GM19438 (cell line): ENCODE measurements at regions not wholly inside any gene's neighbourhood (a gene's known extent, or its start where the extent isn't known, plus 50 kb on each side); places are given as distances from the start of the nearest gene placed in this dataset.
"Not testable (repeated sequence)": the region's sequence is repeated elsewhere in the genome, so short reads cannot be mapped to it uniquely, and the experiment has no call there.

Source experiments
- ATAC-seq: cut with Tn5 transposase; IDR thresholded peaks from one replicate; pipeline ENCODE4 v1.9.1; 2021; ENCODE audit warnings: low read depth; ENCODE audit not compliant: unreplicated experiment

DNA sequence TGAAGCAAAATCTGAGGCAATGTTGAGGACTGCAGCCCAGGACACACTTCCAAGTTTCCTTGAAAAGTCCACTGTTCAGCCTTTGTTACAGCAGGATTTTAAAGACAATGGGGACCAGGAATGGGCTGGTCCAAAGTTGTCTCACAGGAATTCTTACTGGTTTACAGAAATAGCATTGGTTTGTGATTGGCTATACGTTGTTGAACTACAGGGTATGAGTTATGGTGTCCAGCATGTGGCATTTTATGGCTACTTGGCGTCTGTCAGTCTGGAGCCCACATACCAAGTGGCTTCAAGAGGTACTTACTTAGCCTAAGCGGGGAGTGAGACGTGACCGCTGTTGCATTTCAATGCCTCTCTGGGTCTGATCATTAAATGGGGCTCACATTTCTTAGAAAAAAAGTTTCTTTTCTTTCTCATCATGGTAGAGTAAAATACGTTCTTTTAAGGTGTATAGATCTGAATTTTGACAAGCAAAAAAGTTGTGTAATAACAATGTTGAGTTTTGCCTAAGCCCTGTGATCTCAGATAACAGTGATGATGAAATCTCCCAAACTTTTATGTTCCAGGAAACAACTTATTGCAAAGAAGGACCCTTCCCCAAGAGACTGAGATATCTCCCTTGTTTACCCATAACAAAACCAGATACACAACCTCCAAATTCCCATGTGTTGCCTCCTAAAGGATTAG is 100.0 kb upstream of the TRIM24 start:
- no peak for ATAC-seq

DNA sequence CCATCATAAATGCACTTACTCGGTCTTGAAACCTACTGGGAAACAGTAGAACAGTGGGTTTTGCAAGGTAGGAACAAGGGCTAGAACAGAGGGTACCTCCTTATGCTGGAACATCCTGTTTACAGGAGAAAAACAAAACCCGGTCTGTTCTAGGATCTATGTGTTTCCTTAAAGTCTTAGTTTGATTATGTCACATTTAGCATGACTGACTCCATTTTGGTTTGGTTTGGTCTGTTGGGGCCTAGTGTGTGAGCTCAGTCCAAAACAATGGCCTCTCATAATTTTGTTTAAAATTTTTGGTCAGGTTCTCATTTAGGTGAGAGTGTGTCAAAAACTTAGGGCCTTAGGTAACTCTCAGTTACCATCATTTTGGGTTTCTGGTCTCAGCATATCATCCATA is 96.3 kb upstream of the TRIM24 start:
- ATAC-seq: no peak

DNA sequence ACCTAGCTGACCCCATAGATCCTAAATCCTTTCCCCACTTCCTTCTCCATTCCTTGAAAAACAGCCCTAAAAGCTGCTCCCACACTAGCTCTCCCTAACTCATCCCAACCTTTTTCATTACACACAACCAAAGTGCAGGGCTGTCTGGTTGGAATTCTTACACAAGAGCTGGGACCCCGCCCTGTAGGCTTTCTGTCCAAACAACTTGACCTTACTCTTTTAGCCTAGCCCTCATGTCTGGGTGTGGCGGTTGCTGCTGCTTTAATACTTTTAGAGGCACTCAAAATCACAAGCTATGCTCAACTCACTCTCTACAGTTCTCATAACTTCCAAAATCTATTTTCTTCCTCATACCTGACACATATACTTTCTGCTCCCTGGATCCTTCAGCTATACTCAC is 93.9 kb upstream of the TRIM24 start:
- ATAC-seq: not testable (repeated sequence)

DNA sequence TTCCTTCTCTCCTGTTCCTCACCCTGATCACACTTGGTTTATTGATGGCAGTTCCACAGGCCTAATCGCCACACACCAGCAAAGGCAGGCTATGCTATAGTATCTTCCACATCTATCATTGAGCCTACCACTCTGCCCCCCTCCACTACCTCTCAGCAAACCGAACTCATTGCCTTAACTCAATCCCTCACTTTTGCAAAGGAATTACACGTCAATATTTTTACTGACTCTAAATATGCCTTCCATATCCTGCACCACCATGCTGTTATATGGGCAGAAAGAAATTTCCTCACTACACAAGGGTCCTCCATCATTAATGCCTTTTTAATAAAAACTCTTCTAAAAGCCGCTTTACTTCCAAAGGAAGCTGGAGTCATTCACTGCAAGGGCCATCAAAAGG is 93.4 kb upstream of the TRIM24 start:
- not testable (repeated sequence) for ATAC-seq

DNA sequence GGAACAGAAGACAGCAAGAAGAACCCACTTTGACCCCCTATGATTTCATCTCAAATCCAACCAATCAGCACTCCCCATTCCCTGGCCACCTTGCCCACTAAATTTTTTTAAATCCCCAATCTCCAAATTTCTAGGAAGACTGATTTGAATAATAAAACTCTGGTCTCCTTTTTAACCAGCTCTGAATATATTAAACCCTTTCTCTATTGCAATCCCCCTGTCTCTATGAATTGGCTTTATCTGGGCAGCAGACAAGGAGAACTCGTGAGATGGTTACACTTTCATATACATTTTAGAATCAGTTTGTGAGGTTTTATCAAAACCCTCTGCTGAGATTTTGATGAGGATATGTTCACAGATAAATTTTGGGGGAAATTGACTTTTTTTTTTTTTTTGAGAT is 90.3 kb upstream of the TRIM24 start:
- ATAC-seq: no peak

DNA sequence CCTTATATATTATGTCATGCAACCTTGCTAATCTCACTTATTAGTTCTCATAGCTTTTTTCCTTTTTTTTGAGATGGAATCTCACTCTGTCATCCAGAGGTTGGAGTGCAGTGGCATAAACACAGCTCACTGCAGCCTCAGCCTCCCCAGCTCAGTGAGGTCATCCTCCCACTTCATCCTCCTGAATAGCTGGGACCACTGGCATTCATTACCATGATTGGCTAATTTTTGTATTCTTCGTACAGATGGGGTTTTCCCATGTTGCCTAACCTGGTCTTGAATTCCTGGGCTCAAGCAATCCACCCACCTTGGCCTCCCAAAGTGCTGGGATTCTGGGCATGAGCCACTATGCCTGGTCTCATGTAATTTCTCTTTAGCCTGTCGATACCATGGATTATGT is 89.1 kb upstream of the TRIM24 start:
- ATAC-seq: no peak

DNA sequence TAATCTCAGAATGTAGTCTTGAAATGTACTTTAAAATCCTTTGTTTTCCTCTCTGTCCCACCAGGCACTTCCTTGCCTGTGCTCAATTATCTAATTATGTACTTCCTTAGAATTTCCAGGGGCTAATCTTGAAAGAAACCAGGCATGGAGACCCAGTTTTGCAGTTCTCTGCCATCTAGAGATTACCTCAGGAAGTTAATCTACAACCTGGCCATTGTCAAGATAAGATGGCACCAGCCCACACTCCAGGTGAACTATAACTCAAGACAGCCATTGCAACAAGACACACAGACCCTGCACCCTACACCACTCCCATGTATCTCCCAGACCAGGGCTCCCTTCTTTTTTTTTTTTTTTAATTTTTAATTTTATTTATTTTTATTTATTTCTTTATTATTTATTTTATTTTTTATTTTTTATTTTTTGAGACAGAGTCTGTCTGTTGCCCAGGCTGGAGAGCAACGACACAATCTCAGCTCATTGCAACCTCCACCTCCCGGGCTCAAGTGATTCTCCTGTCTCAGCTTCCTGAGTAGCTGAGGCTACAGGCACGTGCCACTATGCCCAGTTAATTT is 85.9 kb upstream of the TRIM24 start:
- no peak for ATAC-seq

DNA sequence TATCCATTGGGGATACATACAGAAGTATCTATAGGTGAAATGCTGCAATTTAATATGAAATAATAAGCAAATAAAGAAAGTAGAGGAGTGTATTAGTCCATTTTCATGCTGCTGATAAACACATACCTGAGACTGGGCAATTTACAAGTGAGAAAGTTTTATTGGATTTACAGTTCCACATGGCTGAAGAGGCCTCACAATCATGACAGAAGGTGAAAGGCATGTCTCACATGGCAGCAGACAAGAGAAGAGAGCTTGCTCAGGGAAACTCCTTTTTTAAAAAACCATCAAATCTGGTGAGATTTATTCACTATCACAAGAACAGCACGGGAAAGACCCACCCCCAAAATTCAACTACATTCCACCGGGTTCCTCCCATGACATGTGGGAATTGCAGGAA is 82.8 kb upstream of the TRIM24 start:
- no peak for ATAC-seq

DNA sequence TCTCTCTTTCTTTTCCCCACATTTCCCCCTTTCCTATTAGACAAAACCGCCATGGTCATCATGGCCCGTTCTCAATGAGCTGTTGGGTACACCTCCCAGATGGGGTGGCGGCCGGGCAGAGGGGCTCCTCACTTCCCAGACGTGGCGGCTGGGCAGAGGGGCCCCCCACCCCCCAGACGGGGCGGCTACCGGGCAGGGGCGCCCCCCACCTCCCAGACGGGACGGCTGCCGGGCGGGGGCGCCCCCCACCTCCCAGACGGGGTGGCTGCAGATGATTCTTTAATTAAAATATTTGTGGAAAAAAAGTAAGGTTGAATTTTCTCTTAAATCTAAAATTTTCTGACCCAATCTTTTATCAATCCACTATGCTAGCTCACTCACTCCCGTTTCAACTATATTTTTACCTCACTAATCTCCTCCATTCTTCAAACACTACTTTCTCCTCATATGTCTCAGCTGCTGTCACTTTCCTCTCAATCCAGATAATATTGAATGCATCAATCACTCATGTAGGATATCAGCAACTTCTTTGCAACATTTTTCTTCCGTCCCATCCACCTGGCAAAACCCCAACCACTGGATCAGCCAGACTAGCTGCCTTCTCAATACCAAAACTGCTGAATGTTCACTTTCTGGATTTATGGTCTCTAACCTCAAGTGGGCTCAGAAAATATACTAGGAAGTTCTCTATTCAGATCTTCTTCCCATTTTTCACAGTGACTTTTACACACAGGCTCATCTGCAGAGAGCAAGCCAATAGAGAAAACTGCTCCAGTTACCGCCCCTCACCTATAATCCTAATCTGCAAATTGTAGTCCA is 81.1 kb upstream of the TRIM24 start:
- no peak for ATAC-seq

DNA sequence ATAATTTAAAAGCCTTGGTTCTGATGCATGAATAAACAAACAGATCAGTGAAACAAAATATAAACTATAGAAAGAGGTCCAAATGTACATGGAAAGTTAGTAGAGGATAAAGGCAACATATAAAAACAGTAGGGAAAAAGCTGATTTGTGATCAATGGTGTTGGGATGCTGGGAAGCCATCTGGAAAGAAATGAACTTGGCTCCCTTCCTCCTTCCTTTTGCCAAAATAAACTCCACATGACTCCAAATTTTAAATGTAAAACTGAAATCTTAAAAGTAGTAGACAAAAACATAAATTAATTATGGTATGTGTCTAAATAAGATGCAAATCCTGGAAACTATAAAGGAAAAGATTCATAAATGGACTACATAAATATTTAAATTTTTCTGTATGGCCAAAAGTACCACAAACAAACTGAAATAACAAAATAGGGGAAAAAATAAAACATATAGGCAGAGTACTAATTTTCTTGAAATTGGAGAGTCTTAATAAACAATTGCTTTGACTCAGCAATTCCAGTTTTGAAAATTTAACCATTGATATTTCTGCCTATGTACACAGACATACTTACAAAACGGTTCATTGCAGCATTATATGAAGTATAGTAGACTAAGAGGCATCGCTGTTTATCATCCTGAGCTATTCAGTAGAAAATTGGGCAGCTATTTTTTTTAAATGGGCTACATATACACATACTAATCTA is 77.0 kb upstream of the TRIM24 start:
- no peak for ATAC-seq

DNA sequence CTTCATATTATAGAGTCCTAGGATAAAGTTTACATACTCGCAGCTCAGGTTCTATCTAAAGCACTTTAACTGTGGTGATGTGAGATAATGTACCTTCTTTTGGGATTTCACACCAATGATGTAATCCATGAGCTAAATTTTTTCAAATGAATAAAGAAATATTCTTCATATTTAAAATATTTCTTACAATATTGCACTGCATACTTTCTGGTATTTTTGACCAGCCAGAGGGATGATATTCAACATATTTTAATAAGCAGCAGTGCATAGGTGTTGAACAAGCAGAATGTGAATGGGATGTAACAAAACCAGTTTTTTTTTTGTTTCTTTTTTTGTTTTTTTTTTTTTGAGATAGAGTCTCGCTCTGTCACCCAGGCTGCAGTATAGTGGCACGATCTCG is 73.2 kb upstream of the TRIM24 start:
- ATAC-seq: no peak

DNA sequence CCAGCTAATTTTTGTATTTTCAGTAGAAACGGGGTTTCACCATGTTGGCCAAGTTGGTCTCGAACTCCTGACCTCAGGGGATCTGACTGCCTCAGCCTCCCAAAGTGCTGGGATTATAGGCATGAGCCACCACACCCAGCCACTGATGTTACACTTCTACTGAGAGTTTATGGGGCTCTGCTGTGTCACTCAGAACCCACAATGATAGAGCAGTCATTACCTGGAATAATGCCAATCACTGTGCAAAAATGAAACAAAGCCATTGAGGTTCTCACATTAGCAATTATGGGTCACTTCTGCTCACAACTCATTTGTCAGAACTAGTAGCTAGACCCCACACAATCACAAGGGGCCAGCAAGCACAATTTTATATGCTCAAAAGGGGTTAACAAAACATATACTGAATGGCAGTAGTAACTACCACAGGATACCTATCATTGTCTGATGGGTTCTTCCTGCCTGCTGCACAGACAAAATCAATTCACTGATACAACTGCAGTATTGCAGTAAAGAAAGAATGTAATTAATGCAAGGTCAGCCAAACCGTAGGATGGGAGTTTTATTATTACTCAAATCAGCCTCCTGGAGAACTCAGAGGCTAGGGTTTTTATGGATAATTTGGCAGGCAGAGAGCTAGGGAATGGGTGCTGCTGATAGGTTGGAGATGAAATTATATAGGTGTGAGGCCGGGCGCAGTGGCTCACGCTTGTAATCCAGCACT is 72.1 kb upstream of the TRIM24 start:
- ATAC-seq: no peak

DNA sequence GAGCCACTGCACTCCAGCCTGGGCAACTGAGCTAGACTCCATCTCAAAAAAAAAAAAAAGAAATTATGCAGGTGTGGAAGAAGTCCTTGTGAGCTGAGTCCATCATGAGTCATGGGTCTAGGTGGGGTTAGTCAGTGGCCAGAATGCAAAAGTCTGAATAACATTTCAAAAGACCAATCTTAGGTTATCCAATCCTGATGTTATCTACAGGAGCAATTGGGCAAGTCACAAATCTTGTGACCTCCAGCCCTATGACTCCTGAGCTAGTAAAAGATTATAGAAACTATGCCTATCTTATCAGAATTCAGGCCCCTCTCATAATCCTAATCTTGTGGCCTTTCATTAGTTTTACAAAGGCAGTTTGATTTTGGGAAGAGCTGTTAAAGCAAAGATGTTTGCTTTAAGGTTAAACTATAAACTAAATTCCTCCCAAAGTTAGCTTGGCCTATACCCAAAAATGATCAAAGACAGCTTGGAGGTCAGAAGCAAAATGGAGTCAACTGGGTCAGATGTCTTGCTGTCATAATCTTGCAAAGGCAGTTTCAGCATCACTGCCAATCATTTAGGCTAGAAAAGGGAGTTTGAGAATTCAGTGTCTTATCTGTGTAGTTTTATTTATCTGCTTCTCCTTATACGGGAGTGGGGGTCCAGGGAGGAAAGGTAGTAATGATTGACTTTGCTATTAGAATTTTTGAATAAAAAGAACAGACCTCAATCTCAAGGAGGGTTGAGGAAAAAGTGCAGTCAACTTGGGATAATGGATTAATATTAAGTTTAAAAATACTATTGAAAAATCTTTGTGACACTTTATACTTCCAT is 71.2 kb upstream of the TRIM24 start:
- no peak for ATAC-seq

DNA sequence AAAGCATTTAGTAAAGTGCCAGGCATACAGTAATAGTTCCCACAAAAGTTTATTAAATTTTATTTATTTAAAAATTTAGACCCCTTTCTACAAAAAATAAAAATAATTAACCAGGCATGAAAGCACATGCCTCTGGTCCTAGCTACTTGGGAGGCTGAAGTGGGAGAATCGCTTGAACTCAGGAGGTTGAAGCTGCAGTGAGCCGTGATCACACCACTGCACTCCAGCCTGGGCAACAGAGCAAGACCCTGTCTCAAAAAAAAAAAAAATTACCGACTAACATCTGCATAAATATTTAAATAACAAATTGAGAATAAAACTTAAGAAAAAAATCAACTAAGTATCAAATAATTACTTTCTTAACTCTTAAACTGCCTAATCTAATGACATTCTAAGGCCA is 64.3 kb upstream of the TRIM24 start:
- ATAC-seq: no peak

DNA sequence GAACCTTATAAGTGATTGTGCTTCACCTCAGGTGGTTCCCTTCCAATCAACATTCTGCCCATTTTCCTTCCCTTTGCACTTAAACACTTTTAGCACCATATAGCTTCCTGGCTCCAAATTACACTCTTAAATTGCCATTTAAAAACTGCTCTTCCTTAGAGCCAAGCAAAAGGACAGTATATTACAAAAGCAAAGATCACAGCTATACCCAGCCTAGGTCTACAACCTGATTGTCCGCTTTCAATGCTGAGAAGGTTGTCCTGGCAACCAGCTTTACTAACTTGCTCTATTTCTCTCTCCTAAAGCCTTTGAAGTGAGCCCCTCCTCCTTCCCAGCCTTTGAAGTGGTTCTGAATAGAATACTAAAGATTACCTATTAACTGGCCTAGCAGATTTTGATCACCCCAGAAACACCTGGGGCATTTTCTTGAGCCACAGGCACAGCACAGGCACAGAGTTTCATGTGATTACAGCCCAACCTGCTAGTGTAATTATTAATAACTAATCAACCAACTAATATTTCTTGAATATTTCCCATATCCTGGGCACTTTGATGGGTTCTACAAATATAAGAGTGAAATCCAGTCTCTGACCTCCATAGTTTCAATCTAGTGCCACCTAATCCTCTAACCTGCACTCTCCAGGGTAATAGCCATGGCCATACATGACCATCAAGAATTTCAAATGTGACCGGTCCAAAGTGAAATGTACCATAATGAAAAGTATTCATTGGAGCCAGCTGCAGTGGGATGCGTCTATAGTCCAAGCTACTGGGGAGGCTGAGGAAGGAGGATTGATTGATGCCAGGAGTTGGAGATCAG is 63.6 kb upstream of the TRIM24 start:
- peak; percentile 96 for ATAC-seq

DNA sequence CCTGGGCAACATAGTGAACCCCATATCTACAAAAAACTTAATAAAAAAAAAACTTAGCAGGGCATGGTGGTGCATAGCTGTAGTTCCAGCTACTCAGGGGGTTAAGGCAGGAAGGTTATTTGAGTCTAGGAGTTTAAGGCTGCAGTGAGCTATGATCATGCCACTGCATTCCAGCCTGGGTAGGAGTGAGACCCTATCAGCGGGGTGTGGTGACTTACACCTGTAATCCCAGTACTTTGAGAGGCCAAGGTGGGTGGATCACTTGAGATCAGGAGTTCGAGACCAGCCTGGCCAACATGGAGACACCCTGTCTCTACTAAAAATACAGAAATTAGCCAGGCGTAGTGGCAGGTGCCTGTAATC is 63.0 kb upstream of the TRIM24 start:
- ATAC-seq: not testable (repeated sequence)

DNA sequence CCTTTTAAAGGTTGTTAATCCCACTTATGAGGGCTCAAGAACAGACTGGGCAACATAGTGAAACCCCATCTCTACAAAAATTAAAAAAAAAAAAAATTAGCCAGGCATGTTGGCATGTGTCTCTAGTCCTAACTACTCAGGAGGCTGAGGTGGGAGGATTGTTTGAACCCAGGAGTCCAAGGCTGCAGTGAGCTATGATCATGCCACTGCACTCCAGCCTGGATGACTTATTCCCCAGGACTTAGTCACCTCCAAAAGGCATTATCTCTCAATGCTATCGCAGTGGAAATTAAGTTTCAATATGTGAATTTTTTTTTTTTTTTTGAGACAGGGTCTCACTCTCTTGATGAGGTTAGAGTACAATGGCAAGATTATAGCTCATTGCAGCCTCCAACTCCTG is 61.2 kb upstream of the TRIM24 start:
- ATAC-seq: no peak

DNA sequence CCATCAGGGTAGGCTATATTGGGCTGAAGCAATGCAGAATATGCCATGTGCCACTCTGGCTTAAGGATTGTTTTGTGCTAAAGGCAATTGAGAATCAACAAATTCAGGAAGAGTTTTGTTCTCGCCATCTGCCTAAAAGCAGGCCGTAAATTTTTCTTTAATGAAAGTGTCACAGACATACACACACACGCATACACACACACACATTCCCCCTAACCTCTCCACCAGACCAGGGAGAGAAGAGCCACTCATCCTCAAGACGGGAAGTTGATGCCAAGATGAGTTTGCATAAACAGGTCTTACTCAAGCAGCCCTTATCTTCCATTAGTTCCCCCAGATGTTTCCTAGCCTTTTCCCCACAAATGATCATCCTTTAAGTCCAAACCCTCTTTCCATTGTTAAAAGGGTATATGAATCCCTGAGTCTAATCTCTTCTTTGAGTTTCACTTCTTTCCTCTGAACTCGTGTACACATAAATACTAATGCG is 59.6 kb upstream of the TRIM24 start:
- no peak for ATAC-seq

DNA sequence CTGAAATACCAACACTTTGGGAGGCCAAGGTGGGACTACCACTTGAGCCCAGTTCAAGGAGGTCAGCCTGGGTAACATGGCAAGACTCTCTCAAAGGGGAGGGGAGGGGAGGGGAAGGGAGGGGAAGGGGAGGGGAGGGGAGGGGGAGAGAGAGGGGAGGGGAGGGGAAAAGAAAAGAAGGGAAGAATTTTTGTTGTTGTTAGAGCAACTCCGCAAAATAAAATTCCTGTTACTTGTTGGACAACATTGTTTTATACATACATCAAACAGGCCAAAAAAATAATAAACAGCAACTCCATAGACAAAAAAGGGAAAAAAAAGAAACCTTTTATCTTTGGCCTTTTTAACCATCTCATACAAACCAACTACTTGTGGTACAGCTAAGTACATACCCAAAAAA is 57.3 kb upstream of the TRIM24 start:
- ATAC-seq: no peak
